CD4-positive, alpha-beta T cell (primary cell): ENCODE measurements at regions not wholly inside any gene's neighbourhood (a gene's known extent, or its start where the extent isn't known, plus 50 kb on each side); places are given as distances from the start of the nearest gene placed in this dataset.

ENCODE experiments used
- ATAC-seq: fragments of 200-7000 bp; cut with Tn5 transposase; one replicate; pipeline ENCODE4 v1.10.0; 2022; ENCODE audit warnings: mild to moderate bottlenecking; ENCODE audit not compliant: poor library complexity
- CTCF ChIA-PET: fragments of 350-600 bp; sonication (Branson Sonifier 250); formaldehyde crosslinking; loops from one replicate; lab custom pipeline; 2021; ENCODE audit warnings: antibody characterized with exemption, inconsistent platforms; lab: Charles Lee
- POLR2A ChIA-PET: fragments of 350-600 bp; sonication (Branson Sonifier 250); formaldehyde crosslinking; loops from one replicate; lab custom pipeline; 2021; ENCODE audit warnings: antibody characterized with exemption, inconsistent platforms; lab: Charles Lee
- DNase-seq, 14 experiments: peaks; one replicate each; pipeline ENCODE4 v3.0.0-alpha.2; 2013 to 2020; ENCODE audit warnings: mixed read lengths in 2 of 14
- H3K27ac ChIP-seq, 2 donors: one replicate each; pipeline versions ENCODE4 v1.5.1 to v1.7.0; 2013; ENCODE audit warnings: low read length in 2 of 2, low read depth in 1 of 2, mild to moderate bottlenecking in 1 of 2
- H3K27me3 ChIP-seq, 2 experiments: 1 replicate in 1 of 2; 2 replicates in 1 of 2; pipeline versions ENCODE4 v1.6.1 to v1.7.0; 2013; ENCODE audit warnings: low read length in 2 of 2, control low read depth in 1 of 2, mild to moderate bottlenecking in 1 of 2, moderate library complexity in 1 of 2; ENCODE audit not compliant: insufficient read depth in 2 of 2, control insufficient read depth in 1 of 2
- H3K36me3 ChIP-seq: one replicate; pipeline ENCODE4 v1.6.1; 2013; ENCODE audit warnings: low read length, control low read depth; ENCODE audit not compliant: insufficient read depth
- H3K4me1 ChIP-seq: one replicate; pipeline ENCODE4 v1.6.1; 2013; ENCODE audit warnings: low read length, control low read depth; ENCODE audit not compliant: insufficient read depth
- H3K4me3 ChIP-seq: one replicate; pipeline ENCODE4 v1.5.1; 2013; ENCODE audit warnings: mild to moderate bottlenecking, low read length, moderate library complexity
- H3K9me3 ChIP-seq, 2 experiments: 1 replicate in 1 of 2; 2 replicates in 1 of 2; pipeline versions ENCODE4 v1.6.1 to v1.7.0; 2013; ENCODE audit warnings: low read length in 2 of 2, mild to moderate bottlenecking in 2 of 2, control low read depth in 1 of 2, moderate library complexity in 1 of 2; ENCODE audit not compliant: control insufficient read depth in 1 of 2, insufficient read depth in 1 of 2
- H3K27ac Mint-ChIP-seq: one replicate; pipeline ENCODE4 v1.8.0; 2020; ENCODE audit warnings: mixed read lengths
- H3K27me3 Mint-ChIP-seq: one replicate; pipeline ENCODE4 v1.8.0; 2021; ENCODE audit warnings: mixed read lengths
- H3K36me3 Mint-ChIP-seq: one replicate; pipeline ENCODE4 v1.8.0; 2021; ENCODE audit warnings: low read depth, mixed read lengths
- H3K4me1 Mint-ChIP-seq: one replicate; pipeline ENCODE4 v1.8.0; 2021; ENCODE audit warnings: low read depth, mixed read lengths
- H3K4me3 Mint-ChIP-seq: one replicate; pipeline ENCODE4 v1.8.0; 2020; ENCODE audit warnings: mild to moderate bottlenecking, mixed read lengths
- H3K9me3 Mint-ChIP-seq: one replicate; pipeline ENCODE4 v1.8.0; 2020; ENCODE audit warnings: mixed read lengths
- CTCF ChIP-seq: fragments of 200-600 bp; IDR thresholded peaks from one replicate; pipeline ENCODE4 v1.8.0; 2022; ENCODE audit warnings: antibody characterized with exemption, mild to moderate bottlenecking
- intact Hi-C, 2 experiments: fragments of 100-400 bp; cut with DNase I in 1 of 2; cut with micrococcal nuclease in 1 of 2; formaldehyde crosslinking; loops; one replicate each; pipeline versions ENCODE4 v1.15.1 to v1.9.0; 2023 to 2025; cut with DNase I, micrococcal nuclease

GRCh38 chr11:131165036-131165435 lies 205.4 kb upstream of the NTM start:
- Mint-ChIP-seq H3K4me1 (no peaks in the 10 kb centered on the region), H3K9me3 (no peaks in the 10 kb centered on the region), H3K27me3 (no peaks in the 10 kb centered on the region), H3K4me3 (no peak overlapping the region), H3K27ac (no peak overlapping the region), H3K36me3 (no peaks in the 10 kb centered on the region)
- ATAC-seq (no peak), DNase-seq (no peak)
- no peaks in the 10 kb centered on the region for H3K27me3 ChIP-seq
- H3K27ac ChIP-seq: no peak overlapping the region
- H3K9me3 ChIP-seq: peaks cover 0 to 9% of the 10 kb centered on the region in 2 experiments
- no peaks in the 10 kb centered on the region for H3K36me3 ChIP-seq
- POLR2A ChIA-PET: no interaction called here
- CTCF ChIA-PET: interaction anchor here (0.6 kb wide), 1 partner anchor 1480 kb away, joined by 3 read pairs; no protein-coding TSS in a partner anchor
- TF ChIP-seq CTCF: no peak
- H3K4me3 ChIP-seq: no peak overlapping the region
- no peaks in the 10 kb centered on the region for H3K4me1 ChIP-seq
- intact Hi-C loops: no loop called here

GRCh38 chr11:131168839-131169713 lies 201.3 kb upstream of the NTM start:
- H3K27me3 Mint-ChIP-seq: no peaks in the 10 kb centered on the region
- ATAC-seq (no peak), DNase-seq (no peak)
- H3K36me3 ChIP-seq: no peaks in the 10 kb centered on the region
- H3K27me3 ChIP-seq: no peaks in the 10 kb centered on the region
- H3K27ac ChIP-seq: no peak overlapping the region
- H3K4me3 ChIP-seq: no peak overlapping the region
- no peaks in the 10 kb centered on the region for H3K4me1 ChIP-seq
- intact Hi-C loops: no loop called here
- H3K9me3 Mint-ChIP-seq: no peaks in the 10 kb centered on the region
- TF ChIP-seq CTCF: no peak
- H3K27ac Mint-ChIP-seq: no peak overlapping the region
- H3K4me3 Mint-ChIP-seq: no peak overlapping the region
- ChIA-PET CTCF (no interaction called here), POLR2A (no interaction called here)
- H3K36me3 Mint-ChIP-seq: no peaks in the 10 kb centered on the region
- H3K9me3 ChIP-seq: peaks cover 0 to 3% of the 10 kb centered on the region in 2 experiments
- H3K4me1 Mint-ChIP-seq: no peaks in the 10 kb centered on the region

GRCh38 chr11:131172011-131172410 lies 198.4 kb upstream of the NTM start:
- Histone ChIP-seq H3K9me3 (peaks cover 0 to 6% of the 10 kb centered on the region in 2 experiments), H3K27me3 (no peaks in the 10 kb centered on the region), H3K4me3 (no peak overlapping the region), H3K4me1 (no peaks in the 10 kb centered on the region), H3K27ac (no peak overlapping the region), H3K36me3 (no peaks in the 10 kb centered on the region)
- Mint-ChIP-seq H3K4me1 (no peaks in the 10 kb centered on the region), H3K27ac (no peak overlapping the region), H3K27me3 (no peaks in the 10 kb centered on the region), H3K9me3 (peaks cover 3% of the 10 kb centered on the region), H3K4me3 (no peak overlapping the region), H3K36me3 (no peaks in the 10 kb centered on the region)
- DNase-seq (no peak), ATAC-seq (no peak)
- intact Hi-C loops: no loop called here
- CTCF ChIA-PET: interaction anchor here (1.0 kb wide), 1 partner anchor 11 kb away, joined by 3 read pairs; no protein-coding TSS in a partner anchor
- POLR2A ChIA-PET: no interaction called here
- no peak for TF ChIP-seq CTCF
